Neural crest cell (in vitro differentiated cells): ENCODE measurements at regions not wholly inside any gene's neighbourhood (a gene's known extent, or its start where the extent isn't known, plus 50 kb on each side); places are given as distances from the start of the nearest gene placed in this dataset.

Source experiments
- DNase-seq: peaks from one replicate; pipeline ENCODE4 v3.0.0; 2021; ENCODE audit warnings: low read depth, mixed read lengths, low spot score
- H3K27ac Mint-ChIP-seq: one replicate; pipeline ENCODE4 v1.8.0; 2021; ENCODE audit warnings: mild to moderate bottlenecking, mixed read lengths; ENCODE audit not compliant: unreplicated experiment
- H3K27me3 Mint-ChIP-seq: 2 replicates; pipeline ENCODE4 v1.8.0; 2021; ENCODE audit warnings: low read depth, mild to moderate bottlenecking, mixed read lengths
- H3K36me3 Mint-ChIP-seq: 2 replicates; pipeline ENCODE4 v1.8.0; 2021; ENCODE audit warnings: low read depth, mild to moderate bottlenecking, mixed read lengths
- H3K4me1 Mint-ChIP-seq: 2 replicates; pipeline ENCODE4 v1.8.0; 2021; ENCODE audit warnings: mixed read lengths
- H3K4me3 Mint-ChIP-seq: one replicate; pipeline ENCODE4 v1.8.0; 2021; ENCODE audit warnings: mild to moderate bottlenecking, mixed read lengths
- H3K9me3 Mint-ChIP-seq: 2 replicates; pipeline ENCODE4 v1.8.0; 2021; ENCODE audit warnings: mixed read lengths
- CTCF ChIP-seq: fragments of 200-600 bp; sonication (generic); conservative IDR thresholded peaks from 2 replicates; pipeline ENCODE4 v1.5.0; 2021; ENCODE audit warnings: antibody characterized with exemption, mild to moderate bottlenecking

- no peak for TF ChIP-seq CTCF
- H3K9me3 Mint-ChIP-seq: no peaks in the 10 kb centered on the region
- peaks cover 14% of the 10 kb centered on the region for H3K27me3 Mint-ChIP-seq
- H3K36me3 Mint-ChIP-seq: no peaks in the 10 kb centered on the region
- H3K4me1 Mint-ChIP-seq: no peaks in the 10 kb centered on the region
- H3K4me3 Mint-ChIP-seq: no peak overlapping the region
- no peak for DNase-seq
- no peak overlapping the region for H3K27ac Mint-ChIP-seq
These were observed 63.2 kb upstream of the NPAS2 start for GRCh38 chr2:100756704-100757103.

- H3K27ac Mint-ChIP-seq: no peak overlapping the region
- H3K4me3 Mint-ChIP-seq: no peak overlapping the region
- no peaks in the 10 kb centered on the region for H3K36me3 Mint-ChIP-seq
- no peaks in the 10 kb centered on the region for H3K9me3 Mint-ChIP-seq
- TF ChIP-seq CTCF: no peak
- H3K27me3 Mint-ChIP-seq: peaks cover 11% of the 10 kb centered on the region
- DNase-seq: no peak
- no peaks in the 10 kb centered on the region for H3K4me1 Mint-ChIP-seq
These were observed 62.1 kb upstream of the NPAS2 start for GRCh38 chr2:100757621-100758394.

DNA sequence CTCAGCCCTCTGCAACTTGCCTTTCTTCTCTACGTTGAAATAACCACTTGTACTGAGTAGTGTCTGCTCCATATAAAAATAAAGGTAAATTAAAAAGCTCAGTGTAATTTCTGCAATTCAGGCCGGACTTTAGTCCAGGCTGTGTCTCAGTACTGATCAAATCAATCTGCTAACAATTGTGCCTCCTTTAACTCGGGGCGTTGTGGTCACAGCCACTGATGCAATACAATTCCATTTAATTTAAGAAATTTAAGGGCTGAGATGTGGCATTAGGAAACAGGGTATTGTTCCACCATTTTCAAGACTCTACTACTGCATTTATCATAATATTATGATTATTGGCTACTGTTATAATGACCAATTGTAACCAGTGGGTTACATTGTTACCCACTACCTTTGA, 60.0 kb upstream of the NPAS2 start:
- no peaks in the 10 kb centered on the region for H3K4me1 Mint-ChIP-seq
- no peak overlapping the region for H3K27ac Mint-ChIP-seq

DNA sequence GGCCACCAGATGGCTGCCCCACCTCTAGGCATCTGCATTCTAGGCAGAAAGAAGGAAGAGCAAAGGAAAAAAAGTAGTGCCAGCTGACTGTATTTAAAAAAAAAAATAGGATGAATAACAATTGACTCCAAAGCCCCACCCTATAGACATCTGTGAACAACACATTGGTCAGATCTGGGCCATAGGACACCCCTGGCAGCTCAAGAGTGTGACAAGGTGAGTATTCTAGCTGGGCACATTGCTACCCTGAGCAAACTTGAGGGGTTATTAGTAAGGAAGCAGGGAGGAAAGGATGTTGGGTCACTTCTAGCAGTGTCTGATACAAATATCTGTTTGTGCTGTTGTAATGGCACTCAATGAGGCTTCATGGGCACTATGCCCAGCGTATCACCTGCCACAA, 58.6 kb upstream of the NPAS2 start:
- H3K9me3 Mint-ChIP-seq: no peaks in the 10 kb centered on the region
- TF ChIP-seq CTCF: no peak
- H3K4me1 Mint-ChIP-seq: no peaks in the 10 kb centered on the region
- no peaks in the 10 kb centered on the region for H3K36me3 Mint-ChIP-seq
- H3K4me3 Mint-ChIP-seq: no peak overlapping the region
- DNase-seq: no peak
- peaks cover 3% of the 10 kb centered on the region for H3K27me3 Mint-ChIP-seq
- H3K27ac Mint-ChIP-seq: no peak overlapping the region

More for the DNA sequence above, 60.0 kb upstream of the NPAS2 start:
- Mint-ChIP-seq H3K27me3 (peaks cover 2% of the 10 kb centered on the region), H3K9me3 (no peaks in the 10 kb centered on the region), H3K4me3 (no peak overlapping the region), H3K36me3 (no peaks in the 10 kb centered on the region)
- no peak for TF ChIP-seq CTCF
- DNase-seq: no peak

DNA sequence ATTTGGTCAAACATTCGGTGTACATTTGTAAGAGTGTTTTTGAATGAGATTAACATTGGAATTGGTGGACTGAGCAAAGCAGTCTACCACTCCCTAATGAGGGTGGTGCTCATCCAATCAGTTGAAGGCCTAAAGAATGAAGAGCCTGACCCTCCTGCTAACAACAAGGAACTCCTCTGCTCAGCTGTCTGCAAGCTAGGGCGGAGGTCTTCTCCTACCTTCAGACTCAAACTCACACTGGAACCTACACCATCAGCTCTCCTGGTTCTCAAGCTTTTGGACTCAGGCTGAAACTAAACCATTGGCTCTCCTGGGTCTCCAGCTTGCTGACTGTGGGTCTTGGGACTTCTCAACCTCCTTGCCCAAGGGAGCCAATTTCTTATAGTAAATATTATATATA, 55.5 kb upstream of the NPAS2 start:
- H3K4me3 Mint-ChIP-seq: no peak overlapping the region
- TF ChIP-seq CTCF: no peak
- no peak for DNase-seq

More for the DNA sequence above, 55.5 kb upstream of the NPAS2 start:
- H3K27me3 Mint-ChIP-seq: peaks cover 3% of the 10 kb centered on the region
- no peaks in the 10 kb centered on the region for H3K9me3 Mint-ChIP-seq
- H3K27ac Mint-ChIP-seq: no peak overlapping the region
- no peaks in the 10 kb centered on the region for H3K36me3 Mint-ChIP-seq
- H3K4me1 Mint-ChIP-seq: no peaks in the 10 kb centered on the region
